HAP-1 (cell line): ENCODE measurements at regions not wholly inside any gene's neighbourhood (a gene's known extent, or its start where the extent isn't known, plus 50 kb on each side); places are given as distances from the start of the nearest gene placed in this dataset.

Source experiments
- DNase-seq, 2 experiments: peaks; one replicate each; pipeline ENCODE4 v3.0.0-alpha.2; 2016 to 2020; ENCODE audit warnings: low spot score in 2 of 2
- H3K27me3 ChIP-seq: fragments of 250-450 bp; sonication (Bioruptor Pico); 2 replicates; pipeline ENCODE4 v1.5.1; 2020; ENCODE audit warnings: low read depth, mild to moderate bottlenecking, moderate library complexity
- H3K36me3 ChIP-seq: fragments of 250-450 bp; sonication (Bioruptor Pico); replicated peaks from 2 replicates; pipeline ENCODE4 v1.5.1; 2020; ENCODE audit warnings: mild to moderate bottlenecking
- H3K4me1 ChIP-seq: fragments of 250-450 bp; sonication (Bioruptor Pico); 2 replicates; pipeline ENCODE4 v1.5.1; 2020; ENCODE audit warnings: mild to moderate bottlenecking
- H3K4me3 ChIP-seq: fragments of 250-450 bp; sonication (Bioruptor Pico); 2 replicates; pipeline ENCODE4 v1.5.1; 2020; ENCODE audit warnings: mild to moderate bottlenecking, moderate library complexity
- H3K9me3 ChIP-seq: fragments of 250-450 bp; sonication (Bioruptor Pico); 2 replicates; pipeline ENCODE4 v1.5.1; 2020; ENCODE audit warnings: mild to moderate bottlenecking, moderate library complexity
- in situ Hi-C: fragments of 300-500 bp; cut with MboI; formaldehyde crosslinking; loops from 3 replicates; pipeline ENCODE4 v1.14.3; 2020; ENCODE audit warnings: low sequenced_read_pairs, inconsistent platforms, mixed read lengths

- in situ Hi-C loops, result loop anchor here (10.0 kb wide), 1 partner anchor 271 kb away; the partner anchor contains the start of gene RPL21
- no peak overlapping the region for H3K4me3 ChIP-seq
Observed at GRCh38 chr13:26983543-26984320, 187.9 kb downstream of the USP12 start.

GRCh38 chr13:26980099-26981031 lies 191.2 kb downstream of the USP12 start:
- Histone ChIP-seq H3K36me3 (no peaks in the 10 kb centered on the region), H3K4me3 (no peak overlapping the region), H3K4me1 (no peaks in the 10 kb centered on the region), H3K27me3 (peaks cover 4% of the 10 kb centered on the region; the same call in 1 of the 2 replicates), H3K9me3 (no peaks in the 10 kb centered on the region)
- in situ Hi-C loops, result loop anchor here (10.0 kb wide), 1 partner anchor 274 kb away; the partner anchor contains the start of gene RPL21
- DNase-seq, result no peak

More at GRCh38 chr13:26983543-26984320, 187.9 kb downstream of the USP12 start:
- Histone ChIP-seq H3K36me3 (no peaks in the 10 kb centered on the region), H3K27me3 (no peaks in the 10 kb centered on the region), H3K4me1 (no peaks in the 10 kb centered on the region), H3K9me3 (no peaks in the 10 kb centered on the region)
- no peak for DNase-seq

DNA sequence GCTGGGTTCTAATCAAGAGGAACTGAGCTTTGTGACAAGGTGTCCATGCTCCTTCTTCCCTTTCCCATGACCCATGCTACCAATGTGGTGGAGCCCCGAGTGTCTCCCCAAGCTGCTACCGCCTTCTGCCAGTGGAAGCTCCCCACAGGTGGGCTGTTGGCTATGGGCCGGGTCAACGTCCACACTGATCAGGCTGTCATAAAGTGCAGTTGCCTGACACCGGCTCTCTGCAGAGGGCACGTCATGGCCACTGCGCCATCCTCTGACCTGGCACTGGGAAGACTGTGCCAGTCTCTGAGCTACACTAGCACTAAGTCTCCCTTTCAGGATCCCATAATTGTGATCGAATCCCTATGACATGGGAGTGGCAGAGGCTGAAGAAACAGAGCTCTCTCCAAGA lies 192.3 kb downstream of the USP12 start:
- DNase-seq, result no peak
- peaks cover 4% of the 10 kb centered on the region; the same call in 1 of the 2 replicates for H3K27me3 ChIP-seq
- H3K9me3 ChIP-seq, result no peaks in the 10 kb centered on the region
- in situ Hi-C loops, result no loop called here
- no peaks in the 10 kb centered on the region for H3K36me3 ChIP-seq
- H3K4me1 ChIP-seq, result no peaks in the 10 kb centered on the region
- no peak overlapping the region for H3K4me3 ChIP-seq

GRCh38 chr13:26978081-26978860 lies 193.3 kb downstream of the USP12 start:
- no peak for DNase-seq
- Histone ChIP-seq H3K4me3 (no peak overlapping the region), H3K9me3 (no peaks in the 10 kb centered on the region), H3K36me3 (no peaks in the 10 kb centered on the region), H3K4me1 (no peaks in the 10 kb centered on the region), H3K27me3 (peaks cover 4% of the 10 kb centered on the region; the same call in 1 of the 2 replicates)
- in situ Hi-C loops, result no loop called here

- Histone ChIP-seq H3K36me3 (no peaks in the 10 kb centered on the region), H3K4me1 (no peaks in the 10 kb centered on the region), H3K27me3 (peaks cover 4% of the 10 kb centered on the region; the same call in 1 of the 2 replicates), H3K4me3 (no peak overlapping the region), H3K9me3 (no peaks in the 10 kb centered on the region)
- no peak for DNase-seq
- in situ Hi-C loops, result no loop called here
Observed at GRCh38 chr13:26977541-26977940, 194.1 kb downstream of the USP12 start.

- Histone ChIP-seq H3K9me3 (no peaks in the 10 kb centered on the region), H3K36me3 (no peaks in the 10 kb centered on the region), H3K27me3 (peaks cover 4% of the 10 kb centered on the region; the same call in 1 of the 2 replicates), H3K4me1 (no peaks in the 10 kb centered on the region), H3K4me3 (no peak overlapping the region)
- no peak for DNase-seq
- in situ Hi-C loops, result no loop called here
Observed at GRCh38 chr13:26976313-26976712, 195.3 kb downstream of the USP12 start.

- Histone ChIP-seq H3K9me3 (no peaks in the 10 kb centered on the region), H3K36me3 (no peaks in the 10 kb centered on the region), H3K4me1 (no peaks in the 10 kb centered on the region), H3K4me3 (no peak overlapping the region), H3K27me3 (peaks cover 4% of the 10 kb centered on the region; the same call in 1 of the 2 replicates)
- in situ Hi-C loops, result loop anchor here (25.0 kb wide), 2 partner anchors 863 to 1013 kb away; partner anchors contain the start of gene URAD
- no peak for DNase-seq
Observed at GRCh38 chr13:26973946-26974345, 197.7 kb downstream of the USP12 start.

- no peak for DNase-seq
- in situ Hi-C loops, result loop anchor here (25.0 kb wide), 2 partner anchors 864 to 1014 kb away; partner anchors contain the start of gene URAD
Observed at GRCh38 chr13:26973295-26973694, 198.3 kb downstream of the USP12 start.

GRCh38 chr13:26971990-26972887 lies 199.4 kb downstream of the USP12 start:
- no peaks in the 10 kb centered on the region for H3K9me3 ChIP-seq
- in situ Hi-C loops, result loop anchor here (25.0 kb wide), 2 partner anchors 865 to 1015 kb away; partner anchors contain the start of gene URAD
- no peaks in the 10 kb centered on the region for H3K4me1 ChIP-seq
- H3K36me3 ChIP-seq, result no peaks in the 10 kb centered on the region
- no peak overlapping the region for H3K4me3 ChIP-seq
- peak in 1 of 2 experiments; percentile 49 for DNase-seq
- H3K27me3 ChIP-seq, result no peaks in the 10 kb centered on the region

More at GRCh38 chr13:26973295-26973694, 198.3 kb downstream of the USP12 start:
- Histone ChIP-seq H3K9me3 (no peaks in the 10 kb centered on the region), H3K27me3 (peaks cover 4% of the 10 kb centered on the region; the same call in 1 of the 2 replicates), H3K36me3 (no peaks in the 10 kb centered on the region), H3K4me3 (no peak overlapping the region), H3K4me1 (no peaks in the 10 kb centered on the region)

GRCh38 chr13:26968431-26969341 lies 202.9 kb downstream of the USP12 start:
- H3K27me3 ChIP-seq, result no peaks in the 10 kb centered on the region; the same call in 1 of the 2 replicates
- no peak overlapping the region for H3K4me3 ChIP-seq
- H3K4me1 ChIP-seq, result no peaks in the 10 kb centered on the region
- DNase-seq, result no peak
- in situ Hi-C loops, result loop anchor here (25.0 kb wide), 2 partner anchors 869 to 1019 kb away; partner anchors contain the start of gene URAD
- no peaks in the 10 kb centered on the region for H3K36me3 ChIP-seq
- no peaks in the 10 kb centered on the region for H3K9me3 ChIP-seq
